ENCODE measurements at regions not wholly inside any gene's neighbourhood (a gene's known extent, or its start where the extent isn't known, plus 50 kb on each side); places are given as distances from the start of the nearest gene placed in this dataset.

GRCh38 chr1:87174724-87175245 lies 153.9 kb upstream of the LMO4 start:
- H4K91ac ChIP-seq (ENCODE audit: insufficient read depth, low read depth, low read length) = 0 out of 2 replicates have a peak overlapping the region, but pooled peaks have one; percentile 18
- BruUV-seq (replicated peaks) = no TSS peak
- dilution Hi-C loops (cut with HindIII; ENCODE audit: low sequenced_read_pairs, unreplicated experiment) = no loop called here
- no peaks in the 10 kb centered on the region for H3K9me1 ChIP-seq (ENCODE audit: insufficient read depth, low read length)
- H3K4me2 ChIP-seq (ENCODE audit: low read depth, low read length) = no peak overlapping the region
- H3K27me3 ChIP-seq (ENCODE audit: control insufficient read depth, insufficient read depth, low read length) = peaks cover 3% of the 10 kb centered on the region
- peak overlapping the region; percentile 5 for H2AFZ ChIP-seq (replicated peaks; ENCODE audit: low read length, poor library complexity)
- DNase-seq (no peak), ATAC-seq (ENCODE audit: low read depth) (no peak; the same call in 1 of the 2 replicates)
- no peak overlapping the region for H3K4me3 ChIP-seq (ENCODE audit: insufficient read depth, low read depth, low read length)
- H2BK20ac ChIP-seq (ENCODE audit: low read depth, low read length) = peak overlapping the region; percentile 80
- H3K18ac ChIP-seq (ENCODE audit: low read depth, low read length) = peak overlapping the region; percentile 13
- no CpG with 5 or more reads among the region's 2 CpGs for WGBS, 2 experiments (ENCODE audit: extremely low coverage in 2 of 2, insufficient read length in 1 of 2)
- ChIA-PET CTCF (no interaction called here), POLR2A (ENCODE audit: unreplicated experiment) (no interaction called here)
- peak overlapping the region; percentile 84; the same call in 1 of the 2 replicates for H4K5ac ChIP-seq (ENCODE audit: low read depth, low read length)
- no peak overlapping the region for H3K23ac ChIP-seq (ENCODE audit: low read depth, low read length)
- no peak overlapping the region for H3K56ac ChIP-seq (ENCODE audit: extremely low read depth, insufficient read depth, low read length)
- peak overlapping the region; percentile 29; the same call in 1 of the 2 replicates for H2BK120ac ChIP-seq (ENCODE audit: low read depth, low read length)
- no peak overlapping the region for H3K9ac ChIP-seq (ENCODE audit: low read depth, low read length)
- no peaks in the 10 kb centered on the region for H4K20me1 ChIP-seq (ENCODE audit: insufficient read depth, low read length)
- no peak overlapping the region for H2AK9ac ChIP-seq (replicated peaks; ENCODE audit: low read depth, low read length, poor library complexity)
- no peak overlapping the region; a peak in 1 of 4 replicates for H4K8ac ChIP-seq (ENCODE audit: low read depth in 2 of 2, low read length in 2 of 2)
- H2BK15ac ChIP-seq (ENCODE audit: low read depth, low read length) = no peak overlapping the region
- no peak overlapping the region for H2AK5ac ChIP-seq (ENCODE audit: low read depth, low read length)
- in situ Hi-C loops (cut with MboI; ENCODE audit: low sequenced_read_pairs) = no loop called here
- no peak overlapping the region for H2BK5ac ChIP-seq (ENCODE audit: low read depth, low read length, poor library complexity, severe bottlenecking)
- no peaks in the 10 kb centered on the region for H3K4me1 ChIP-seq (ENCODE audit: control insufficient read depth, insufficient read depth, low read length)
- H3K9me3 ChIP-seq (ENCODE audit: control insufficient read depth, insufficient read depth, low read length) = no peaks in the 10 kb centered on the region
- no peak overlapping the region for H3K4ac ChIP-seq (ENCODE audit: low read depth, low read length)
- no peaks in the 10 kb centered on the region for H3K36me3 ChIP-seq (ENCODE audit: control insufficient read depth, insufficient read depth, low read length)
- H3K14ac ChIP-seq (replicated peaks; ENCODE audit: low read depth, low read length) = no peak overlapping the region; the same call in 1 of the 2 replicates
- no peak overlapping the region for H3K27ac ChIP-seq (ENCODE audit: insufficient read depth, low read length)
- intact Hi-C loops (cut with micrococcal nuclease) = no loop called here
- no peak for TF ChIP-seq USF2 (IDR thresholded peaks at IDR 0.05; ENCODE audit: low read depth, low read length)
- no peak for TF ChIP-seq MAFK (IDR thresholded peaks at IDR 0.05; ENCODE audit: low read depth, low read length)
- no peaks in the 10 kb centered on the region for H3K79me1 ChIP-seq (ENCODE audit: low read depth in 1 of 2, low read length in 2 of 2)

All from IMR-90 (cell line).